ENCODE measurements at regions not wholly inside any gene's neighbourhood (a gene's known extent, or its start where the extent isn't known, plus 50 kb on each side); places are given as distances from the start of the nearest gene placed in this dataset.

GRCh38 chr10:33448421-33449140, 114.1 kb upstream of the NRP1 start:
- Histone ChIP-seq H3K4me3 (ENCODE audit: insufficient read depth, low read depth, low read length) (no peak overlapping the region), H3K36me3 (replicated peaks; ENCODE audit: control insufficient read depth, insufficient read depth, low read length) (no peaks in the 10 kb centered on the region), H3K27me3 (ENCODE audit: control insufficient read depth, insufficient read depth, low read length) (no peaks in the 10 kb centered on the region)
- DNase-seq, result no peak

- DNase-seq, result no peak
- Histone ChIP-seq H3K27me3 (ENCODE audit: control insufficient read depth, insufficient read depth, low read length) (no peaks in the 10 kb centered on the region), H3K36me3 (replicated peaks; ENCODE audit: control insufficient read depth, insufficient read depth, low read length) (no peaks in the 10 kb centered on the region), H3K4me3 (ENCODE audit: insufficient read depth, low read depth, low read length) (no peak overlapping the region)
Observed at GRCh38 chr10:33441561-33441960, 107.1 kb upstream of the NRP1 start.

- H3K36me3 ChIP-seq (replicated peaks; ENCODE audit: control insufficient read depth, insufficient read depth, low read length), result no peaks in the 10 kb centered on the region
- no peaks in the 10 kb centered on the region for H3K27me3 ChIP-seq (ENCODE audit: control insufficient read depth, insufficient read depth, low read length)
- H3K4me3 ChIP-seq (ENCODE audit: insufficient read depth, low read depth, low read length), result no peak overlapping the region
- no peak for DNase-seq
Observed at GRCh38 chr10:33434933-33435332, 100.5 kb upstream of the NRP1 start.

GRCh38 chr10:33428682-33429081, 94.2 kb upstream of the NRP1 start:
- Histone ChIP-seq H3K4me3 (ENCODE audit: insufficient read depth, low read depth, low read length) (no peak overlapping the region), H3K36me3 (replicated peaks; ENCODE audit: control insufficient read depth, insufficient read depth, low read length) (no peaks in the 10 kb centered on the region), H3K27me3 (ENCODE audit: control insufficient read depth, insufficient read depth, low read length) (no peaks in the 10 kb centered on the region)
- no peak for DNase-seq

GRCh38 chr10:33423154-33423529, 88.7 kb upstream of the NRP1 start:
- Histone ChIP-seq H3K36me3 (replicated peaks; ENCODE audit: control insufficient read depth, insufficient read depth, low read length) (no peaks in the 10 kb centered on the region), H3K4me3 (ENCODE audit: insufficient read depth, low read depth, low read length) (no peak overlapping the region), H3K27me3 (ENCODE audit: control insufficient read depth, insufficient read depth, low read length) (no peaks in the 10 kb centered on the region)
- DNase-seq, result no peak

GRCh38 chr10:33422471-33423153, 88.1 kb upstream of the NRP1 start:
- no peak for DNase-seq
- H3K4me3 ChIP-seq (ENCODE audit: insufficient read depth, low read depth, low read length), result no peak overlapping the region

GRCh38 chr10:33421789-33422462, 87.5 kb upstream of the NRP1 start:
- Histone ChIP-seq H3K36me3 (replicated peaks; ENCODE audit: control insufficient read depth, insufficient read depth, low read length) (no peaks in the 10 kb centered on the region), H3K4me3 (ENCODE audit: insufficient read depth, low read depth, low read length) (no peak overlapping the region), H3K27me3 (ENCODE audit: control insufficient read depth, insufficient read depth, low read length) (no peaks in the 10 kb centered on the region)
- DNase-seq, result no peak

More at GRCh38 chr10:33422471-33423153, 88.1 kb upstream of the NRP1 start:
- H3K27me3 ChIP-seq (ENCODE audit: control insufficient read depth, insufficient read depth, low read length), result no peaks in the 10 kb centered on the region
- no peaks in the 10 kb centered on the region for H3K36me3 ChIP-seq (replicated peaks; ENCODE audit: control insufficient read depth, insufficient read depth, low read length)

- no peak overlapping the region for H3K4me3 ChIP-seq (ENCODE audit: insufficient read depth, low read depth, low read length)
- H3K27me3 ChIP-seq (ENCODE audit: control insufficient read depth, insufficient read depth, low read length), result no peaks in the 10 kb centered on the region
- no peak for DNase-seq
- H3K36me3 ChIP-seq (replicated peaks; ENCODE audit: control insufficient read depth, insufficient read depth, low read length), result no peaks in the 10 kb centered on the region
Observed at GRCh38 chr10:33419311-33419710, 84.8 kb upstream of the NRP1 start.

- H3K36me3 ChIP-seq (replicated peaks; ENCODE audit: control insufficient read depth, insufficient read depth, low read length), result no peaks in the 10 kb centered on the region
- no peak for DNase-seq
- H3K4me3 ChIP-seq (ENCODE audit: insufficient read depth, low read depth, low read length), result no peak overlapping the region
Observed at GRCh38 chr10:33418301-33418700, 83.8 kb upstream of the NRP1 start.

GRCh38 chr10:33416691-33417090, 82.2 kb upstream of the NRP1 start:
- Histone ChIP-seq H3K36me3 (replicated peaks; ENCODE audit: control insufficient read depth, insufficient read depth, low read length) (no peaks in the 10 kb centered on the region), H3K27me3 (ENCODE audit: control insufficient read depth, insufficient read depth, low read length) (no peaks in the 10 kb centered on the region), H3K4me3 (ENCODE audit: insufficient read depth, low read depth, low read length) (no peak overlapping the region)
- no peak for DNase-seq

More at GRCh38 chr10:33418301-33418700, 83.8 kb upstream of the NRP1 start:
- no peaks in the 10 kb centered on the region for H3K27me3 ChIP-seq (ENCODE audit: control insufficient read depth, insufficient read depth, low read length)

GRCh38 chr10:33416209-33416608, 81.7 kb upstream of the NRP1 start:
- no peaks in the 10 kb centered on the region for H3K27me3 ChIP-seq (ENCODE audit: control insufficient read depth, insufficient read depth, low read length)
- H3K4me3 ChIP-seq (ENCODE audit: insufficient read depth, low read depth, low read length), result no peak overlapping the region
- H3K36me3 ChIP-seq (replicated peaks; ENCODE audit: control insufficient read depth, insufficient read depth, low read length), result no peaks in the 10 kb centered on the region
- no peak for DNase-seq

- no peak for DNase-seq
- no peak overlapping the region for H3K4me3 ChIP-seq (ENCODE audit: insufficient read depth, low read depth, low read length)
- H3K36me3 ChIP-seq (replicated peaks; ENCODE audit: control insufficient read depth, insufficient read depth, low read length), result no peaks in the 10 kb centered on the region
- H3K27me3 ChIP-seq (ENCODE audit: control insufficient read depth, insufficient read depth, low read length), result no peaks in the 10 kb centered on the region
Observed at GRCh38 chr10:33414841-33415240, 80.4 kb upstream of the NRP1 start.

GRCh38 chr10:33412653-33413361, 78.3 kb upstream of the NRP1 start:
- no peaks in the 10 kb centered on the region for H3K27me3 ChIP-seq (ENCODE audit: control insufficient read depth, insufficient read depth, low read length)
- no peak overlapping the region for H3K4me3 ChIP-seq (ENCODE audit: insufficient read depth, low read depth, low read length)
- no peak for DNase-seq
- no peaks in the 10 kb centered on the region for H3K36me3 ChIP-seq (replicated peaks; ENCODE audit: control insufficient read depth, insufficient read depth, low read length)

- Histone ChIP-seq H3K36me3 (replicated peaks; ENCODE audit: control insufficient read depth, insufficient read depth, low read length) (no peaks in the 10 kb centered on the region), H3K4me3 (ENCODE audit: insufficient read depth, low read depth, low read length) (no peak overlapping the region)
- no peak for DNase-seq
Observed at GRCh38 chr10:33412241-33412640, 77.8 kb upstream of the NRP1 start.

More at GRCh38 chr10:33412241-33412640, 77.8 kb upstream of the NRP1 start:
- H3K27me3 ChIP-seq (ENCODE audit: control insufficient read depth, insufficient read depth, low read length), result no peaks in the 10 kb centered on the region

Data from H7 (cell line).